Inflammatory macrophage treated with lipopolysaccharide for 1 hour (primary cell): ENCODE measurements at regions not wholly inside any gene's neighbourhood (a gene's known extent, or its start where the extent isn't known, plus 50 kb on each side); places are given as distances from the start of the nearest gene placed in this dataset.
"Not testable (repeated sequence)": the region's sequence is repeated elsewhere in the genome, so short reads cannot be mapped to it uniquely, and the experiment has no call there.

ENCODE experiments used
- DNase-seq, 2 donors: peaks; one replicate each; pipeline ENCODE4 v3.0.0-alpha.2; 2020 to 2022

DNA sequence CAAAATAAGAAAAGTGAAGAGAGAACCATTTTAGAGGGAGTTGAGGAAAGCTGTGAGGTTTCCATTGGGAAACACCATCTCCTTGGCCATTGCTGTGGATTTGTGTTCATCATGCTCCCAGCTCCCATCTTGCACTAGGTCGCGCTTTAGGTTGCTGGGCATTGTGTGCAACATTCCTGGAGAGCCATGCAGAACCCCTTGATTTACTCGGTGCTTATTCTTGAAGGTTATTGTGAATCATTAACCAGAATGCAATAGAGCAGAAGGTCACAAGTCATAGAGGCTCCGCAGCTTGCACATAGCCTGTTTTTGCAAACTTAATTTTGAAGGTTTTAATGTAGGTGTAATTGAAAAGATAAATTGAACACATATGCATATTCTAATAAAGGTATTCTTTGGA, 239.2 kb upstream of the IL12A start:
- no peak for DNase-seq

DNA sequence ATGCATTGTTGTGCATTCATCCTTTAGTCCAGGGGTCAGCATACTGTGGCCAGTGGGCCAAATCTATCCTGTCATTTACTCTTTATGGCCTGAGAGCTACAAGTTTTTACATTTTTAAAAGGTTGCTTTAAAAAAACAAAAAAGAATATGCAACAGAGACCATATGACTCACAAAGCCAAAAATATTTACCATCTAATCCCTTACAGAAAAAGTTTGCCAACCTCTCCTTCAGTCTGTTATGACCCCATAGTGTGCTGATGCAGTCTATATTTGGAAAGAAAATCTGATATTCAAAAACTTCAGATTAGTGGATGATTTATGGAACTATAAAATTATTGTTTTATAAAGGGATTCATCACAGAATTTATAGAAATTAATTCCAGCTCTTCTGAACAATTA, 237.5 kb upstream of the IL12A start:
- DNase-seq = no peak

DNA sequence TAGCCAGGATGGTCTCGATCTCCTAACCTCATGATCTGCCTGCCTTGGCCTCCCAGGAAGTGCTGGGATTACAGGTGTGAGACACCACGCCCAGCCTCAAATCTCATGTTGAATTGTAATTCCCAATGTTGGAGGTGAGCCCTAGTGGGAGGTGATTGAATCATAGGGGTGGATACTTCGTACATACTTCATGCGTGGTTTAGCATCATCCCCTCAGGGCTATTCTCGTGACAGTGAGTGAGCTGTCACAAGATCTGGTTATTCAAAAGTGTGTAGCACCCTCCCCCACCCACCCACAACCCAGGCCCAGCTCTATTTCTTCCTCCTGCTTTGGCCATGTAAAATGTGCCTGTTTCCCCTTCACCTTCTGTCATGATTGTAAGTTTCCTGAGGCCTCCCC, 236.9 kb upstream of the IL12A start:
- no peak for DNase-seq

DNA sequence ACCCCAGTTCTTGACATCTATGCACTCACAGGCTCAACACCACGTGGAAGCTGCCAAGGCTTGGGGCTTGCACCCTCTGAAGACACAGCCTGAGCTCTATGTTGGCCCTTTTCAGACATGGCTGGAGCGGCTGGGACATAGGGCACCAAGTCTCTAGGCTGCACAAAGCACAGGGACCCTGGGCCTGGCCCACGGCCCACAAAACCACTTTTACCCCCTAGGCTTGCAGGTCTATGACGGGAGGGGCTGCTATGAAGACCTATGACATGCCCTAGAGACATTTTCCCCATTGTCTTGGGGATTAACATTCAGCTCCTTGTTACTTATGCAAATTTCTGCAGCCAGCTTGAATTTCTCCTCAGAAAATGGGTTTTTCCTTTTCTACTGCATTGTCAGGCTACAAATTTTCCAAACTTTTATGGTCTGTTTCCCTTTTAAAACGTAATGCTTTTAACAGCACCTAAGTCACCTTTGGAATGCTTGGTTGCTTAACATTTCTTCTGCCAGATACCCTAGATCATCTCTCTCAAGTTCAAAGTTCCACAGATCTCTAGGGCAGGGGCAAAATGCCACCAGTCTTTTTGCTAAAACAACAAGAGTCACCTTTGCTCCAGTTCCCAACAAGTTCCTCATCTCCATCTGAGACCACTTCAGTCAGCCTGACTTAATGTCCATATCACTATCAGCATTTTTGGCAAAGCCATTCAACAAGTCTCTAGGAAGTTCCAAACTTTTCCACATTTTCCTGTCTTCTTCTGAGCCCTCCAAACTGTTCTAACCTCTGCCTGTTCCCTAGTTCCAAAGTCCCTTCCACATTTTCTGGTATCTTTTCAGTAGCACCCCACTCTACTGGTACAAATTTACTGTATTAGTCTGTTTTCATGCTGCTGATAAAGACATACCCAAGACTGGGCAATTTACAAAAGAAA, 232.1 kb upstream of the IL12A start:
- DNase-seq = not testable (repeated sequence)

DNA sequence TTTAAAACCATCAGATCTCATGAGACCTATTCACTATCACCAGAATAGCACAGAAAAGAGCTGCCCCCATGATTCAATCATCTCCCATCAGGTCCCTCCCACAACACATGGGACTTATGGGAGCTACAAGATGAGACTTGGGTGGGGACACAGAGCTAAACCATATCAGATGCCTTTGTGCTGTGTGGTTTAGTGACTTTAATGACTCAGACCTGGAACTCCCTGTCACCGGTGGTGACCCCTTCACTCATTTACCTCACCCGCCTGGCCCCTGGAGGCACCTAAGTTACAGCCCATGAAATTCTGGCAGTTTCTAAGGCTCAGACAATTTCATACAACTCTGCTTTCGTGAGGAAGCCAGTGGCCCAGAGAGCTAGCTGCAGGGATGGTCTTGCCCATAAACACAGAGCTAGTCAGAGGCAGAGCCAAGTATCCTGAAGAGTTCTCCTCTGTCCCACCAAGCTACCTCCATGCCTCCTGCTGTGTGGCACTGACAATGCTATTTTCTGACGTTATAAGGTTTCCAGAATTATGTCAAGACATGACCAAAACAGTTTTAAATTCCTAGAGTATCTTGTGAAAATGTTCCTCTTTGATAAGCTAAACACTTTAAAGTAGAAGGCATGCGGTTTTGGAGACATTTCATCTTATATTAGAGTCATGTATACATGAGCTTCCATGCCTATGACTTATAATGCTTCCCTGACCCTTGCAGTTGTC, 231.1 kb upstream of the IL12A start:
- no peak for DNase-seq

DNA sequence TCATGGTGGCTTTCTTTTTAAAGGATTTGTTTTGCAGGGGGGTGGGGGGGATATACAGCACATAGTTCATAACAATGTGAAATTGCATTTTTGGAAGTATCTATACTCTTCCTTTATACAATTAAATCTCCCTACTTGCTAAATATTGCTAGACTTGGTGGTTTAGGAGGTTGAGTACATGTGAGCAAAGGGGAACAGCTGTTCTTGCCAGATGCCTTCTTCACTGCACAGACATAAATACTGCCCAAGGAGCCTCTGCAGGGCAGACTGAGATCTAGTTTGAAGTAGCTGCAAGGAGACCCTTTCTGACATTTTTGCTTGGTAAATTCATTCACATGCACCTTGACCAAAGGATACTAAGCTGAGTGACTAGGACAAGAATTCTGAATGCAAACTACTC, 228.6 kb upstream of the IL12A start:
- DNase-seq = no peak

DNA sequence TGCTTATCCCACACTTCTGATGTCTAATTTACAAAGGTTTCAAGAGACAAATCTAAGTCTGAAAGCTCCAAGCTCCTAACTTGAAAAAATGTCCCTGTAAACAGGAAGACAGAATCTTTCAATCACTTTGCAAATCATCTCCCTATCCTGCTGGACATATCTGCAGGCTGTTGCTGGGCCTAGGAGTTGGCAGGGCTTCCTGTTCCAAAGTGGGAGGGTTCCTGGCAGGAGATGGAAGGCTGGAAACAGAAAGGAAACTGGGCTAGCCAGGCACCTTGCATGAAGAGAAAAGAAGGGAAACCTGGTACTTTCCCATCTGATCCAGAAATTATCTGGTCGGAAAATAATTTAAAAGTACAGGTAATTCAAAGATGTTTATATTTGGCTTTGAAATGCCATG, 227.3 kb upstream of the IL12A start:
- no peak for DNase-seq

DNA sequence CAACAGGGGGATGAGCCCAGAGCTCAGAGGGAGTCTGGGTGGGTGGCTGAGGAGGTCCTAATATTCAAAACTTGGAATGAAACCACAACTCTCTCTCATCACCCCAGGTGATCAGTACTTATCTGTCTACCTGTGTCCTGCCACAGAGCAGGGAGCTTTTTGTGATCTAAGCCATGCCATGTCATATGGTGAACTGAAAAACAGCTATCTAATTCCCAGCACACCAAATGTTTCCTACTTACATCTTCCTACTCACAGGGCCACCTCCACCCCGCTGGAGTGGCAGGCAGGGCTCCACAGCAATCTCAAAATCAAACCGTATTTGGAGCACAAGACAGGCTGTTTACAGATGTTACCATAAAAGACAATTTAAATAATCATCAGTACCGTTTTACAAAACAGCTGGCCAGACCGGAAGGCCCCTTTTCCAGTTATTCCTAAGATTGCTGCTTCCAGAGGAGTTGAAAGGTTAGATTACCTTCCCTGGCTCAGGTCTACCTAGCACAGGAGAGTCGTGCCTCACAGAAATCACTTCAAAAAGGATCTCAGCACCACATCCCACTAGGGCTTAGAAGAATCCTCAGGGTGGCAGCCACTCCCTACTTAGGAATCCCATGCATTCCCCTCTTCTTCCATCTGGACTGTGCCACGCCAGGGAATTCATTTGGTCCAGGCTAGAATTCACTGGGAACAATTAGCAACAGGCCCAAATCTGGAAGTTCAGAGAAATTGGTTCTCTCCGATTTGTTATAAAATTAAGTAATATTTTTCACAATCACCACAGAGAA, 226.6 kb upstream of the IL12A start:
- DNase-seq = no peak

DNA sequence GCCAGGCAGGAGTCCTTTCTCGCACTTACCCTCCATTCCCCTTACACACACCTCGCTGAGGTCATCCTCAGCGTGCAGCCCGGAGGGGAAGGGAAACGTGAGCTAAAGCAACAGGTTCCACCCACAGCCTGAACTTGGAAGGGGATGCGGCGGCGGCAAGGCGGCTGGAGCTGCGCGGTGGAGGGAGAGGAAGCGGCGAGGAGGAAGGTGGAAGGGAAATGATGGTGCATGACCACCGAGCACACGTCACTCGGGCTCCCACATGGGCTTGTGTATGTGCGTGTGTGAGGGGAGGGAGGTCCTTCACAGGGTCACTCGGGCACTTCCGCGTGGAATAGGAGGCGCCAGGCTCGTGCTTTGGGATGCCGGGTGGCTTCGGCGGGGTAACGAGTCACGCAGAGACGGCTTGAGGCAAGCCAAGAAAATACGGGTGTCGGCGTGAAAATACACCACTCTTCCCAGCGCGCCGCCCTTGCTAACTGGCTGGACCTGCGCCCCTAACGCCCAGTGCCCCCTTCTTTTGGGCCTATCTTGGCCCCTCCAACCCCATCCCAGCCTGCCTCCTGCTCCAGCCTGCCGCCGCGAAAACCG, 225.5 kb upstream of the IL12A start:
- peak; percentile 47 to 49 for DNase-seq

DNA sequence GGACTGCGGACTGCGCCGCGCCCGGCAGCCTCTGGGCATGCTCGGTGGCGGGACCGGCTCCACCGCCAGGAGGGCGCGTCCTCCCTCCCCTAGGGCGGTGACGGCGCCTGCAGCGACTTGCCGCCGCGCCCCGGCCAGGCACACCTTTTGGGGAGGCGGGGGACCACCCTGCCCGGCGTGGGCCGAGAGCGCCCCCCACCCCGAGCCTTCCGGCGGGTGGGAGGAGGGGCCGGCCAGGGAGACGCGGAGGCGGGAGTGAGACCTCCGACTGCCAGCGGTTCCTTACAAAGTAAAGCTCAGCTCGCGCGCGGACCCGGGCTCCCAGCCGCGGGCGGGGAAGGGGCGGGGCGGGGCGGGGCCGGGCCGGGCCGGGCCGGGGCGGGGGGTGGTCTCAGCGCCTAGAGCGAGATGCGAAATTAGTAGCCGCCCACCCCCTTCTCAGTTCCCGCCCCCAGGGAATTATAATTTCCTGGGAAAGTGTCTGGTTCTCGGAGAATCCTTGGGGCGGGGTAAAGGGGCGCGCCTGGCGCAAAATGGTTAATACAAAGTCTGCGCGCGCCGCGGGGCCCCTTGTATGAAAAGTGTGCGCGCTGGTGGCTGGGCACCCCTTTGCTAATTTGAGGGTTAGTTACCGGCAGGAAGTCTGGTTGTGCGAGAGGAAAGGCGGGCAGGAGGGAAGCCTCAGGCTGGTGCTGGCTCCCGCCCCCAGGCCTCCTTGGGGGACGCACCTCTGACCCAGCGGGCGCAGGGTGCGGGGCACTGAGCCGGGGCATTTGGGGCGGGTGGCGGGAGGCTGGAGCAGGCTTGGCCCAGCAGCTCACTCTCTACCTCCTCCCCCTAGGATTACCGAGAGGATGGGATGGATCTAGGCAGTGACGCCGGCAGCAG, 224.8 kb upstream of the IL12A start:
- DNase-seq = peak; percentile 22 to 26

DNA sequence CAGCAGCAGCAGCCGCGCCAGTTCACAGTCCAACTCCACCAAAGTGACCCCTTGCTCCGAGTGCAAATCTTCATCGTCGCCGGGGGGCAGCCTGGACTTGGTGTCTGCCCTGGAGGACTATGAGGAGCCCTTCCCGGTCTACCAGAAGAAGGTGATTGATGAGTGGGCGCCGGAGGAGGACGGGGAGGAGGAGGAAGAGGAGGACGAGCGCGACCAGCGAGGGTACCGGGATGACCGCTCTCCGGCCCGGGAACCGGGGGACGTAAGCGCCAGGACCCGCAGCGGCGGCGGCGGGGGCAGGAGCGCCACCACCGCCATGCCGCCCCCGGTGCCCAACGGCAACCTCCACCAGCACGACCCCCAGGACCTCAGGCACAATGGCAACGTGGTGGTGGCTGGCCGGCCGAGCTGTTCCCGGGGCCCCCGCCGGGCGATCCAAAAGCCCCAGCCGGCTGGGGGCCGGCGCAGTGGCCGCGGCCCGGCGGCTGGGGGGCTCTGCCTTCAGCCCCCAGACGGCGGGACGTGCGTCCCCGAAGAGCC, 224.1 kb upstream of the IL12A start:
- no peak for DNase-seq

DNA sequence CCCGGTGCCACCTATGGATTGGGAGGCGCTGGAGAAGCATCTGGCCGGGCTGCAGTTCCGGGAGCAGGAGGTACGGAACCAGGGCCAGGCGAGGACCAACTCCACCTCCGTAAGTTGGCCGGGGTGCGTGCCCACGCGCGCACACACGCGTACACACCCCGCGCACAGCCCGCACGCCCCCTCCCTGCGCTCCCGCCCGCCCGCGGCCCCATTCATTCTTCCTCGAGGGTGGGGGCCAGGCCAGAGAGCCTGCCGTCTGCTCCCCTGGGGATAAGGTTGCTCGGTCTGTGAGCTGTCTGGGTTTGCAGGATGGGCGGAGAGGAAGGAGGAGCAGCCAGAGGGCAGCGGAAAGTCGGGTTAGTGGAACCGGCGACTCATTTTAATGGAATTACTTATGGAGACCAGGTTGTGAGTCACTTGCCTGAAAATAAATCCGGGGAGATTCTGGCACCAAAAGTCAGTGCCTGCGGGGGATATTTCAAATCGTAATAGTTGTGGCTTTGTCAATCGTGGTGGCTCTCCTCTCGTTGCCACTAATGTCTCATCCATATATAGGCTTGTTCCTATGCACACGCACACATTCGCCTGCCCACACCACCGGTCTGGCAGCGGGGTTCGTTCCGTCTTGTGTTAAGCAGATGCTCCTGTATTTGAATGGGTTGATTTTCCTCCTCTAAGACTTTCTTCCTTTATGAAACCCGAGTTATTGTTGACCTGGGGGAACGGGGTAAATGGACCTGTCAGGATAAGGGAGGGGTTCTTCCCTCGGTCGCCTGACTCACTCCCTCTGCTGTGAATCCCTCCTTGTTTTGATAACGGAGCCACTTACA, 223.4 kb upstream of the IL12A start:
- DNase-seq = peak; percentile 15 to 21

DNA sequence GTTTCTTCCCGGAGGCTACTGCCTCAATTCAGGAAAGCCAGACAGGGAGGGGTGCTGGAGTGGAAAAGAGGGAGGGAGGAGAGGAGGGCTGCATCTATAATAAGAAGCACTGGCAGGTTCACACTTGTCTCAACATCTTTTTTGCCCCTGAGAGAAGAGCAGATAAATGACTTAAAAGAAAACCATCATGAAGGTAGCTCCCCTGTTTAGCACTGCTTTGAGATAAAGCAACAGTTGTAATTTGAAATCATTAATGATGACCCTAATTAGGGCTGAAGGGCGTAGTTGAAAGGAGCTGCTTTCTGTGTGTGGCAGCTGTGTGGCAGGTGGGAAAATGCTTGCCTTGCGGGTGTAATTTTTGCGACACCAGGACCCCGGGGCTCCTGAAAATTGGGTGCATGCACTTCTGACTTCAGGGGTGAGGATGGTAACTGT, 222.8 kb upstream of the IL12A start:
- no peak for DNase-seq

DNA sequence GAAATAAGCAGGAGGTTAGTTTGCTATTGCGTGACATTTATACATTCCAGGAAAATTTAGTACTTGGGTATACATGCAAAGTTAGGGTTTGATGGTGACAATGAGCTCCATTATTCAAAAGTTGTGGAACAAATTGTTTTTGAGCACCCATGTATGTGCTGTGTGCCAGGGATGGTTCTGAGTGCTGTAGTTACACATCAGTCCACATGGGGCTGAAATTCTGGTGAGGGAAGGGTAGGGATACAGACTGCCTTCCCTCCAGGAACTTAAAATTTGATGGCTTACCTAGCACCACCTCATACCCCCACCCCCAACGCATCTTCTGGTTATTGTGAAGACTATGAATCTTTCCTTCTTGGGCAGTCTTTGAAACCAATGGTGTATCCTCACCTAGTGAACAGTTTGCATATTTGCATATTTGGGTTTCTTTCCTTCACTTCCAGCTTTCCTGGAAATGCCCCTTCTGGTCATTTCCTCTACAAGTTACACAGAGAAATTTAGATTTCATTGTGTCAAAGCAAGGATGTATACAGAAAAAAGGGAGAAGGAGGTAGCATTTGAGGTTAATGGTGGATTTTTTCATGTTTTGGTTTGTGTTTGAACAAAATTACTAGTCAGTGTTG, 222.0 kb upstream of the IL12A start:
- DNase-seq = peak in 1 of 2 donors; percentile 16

DNA sequence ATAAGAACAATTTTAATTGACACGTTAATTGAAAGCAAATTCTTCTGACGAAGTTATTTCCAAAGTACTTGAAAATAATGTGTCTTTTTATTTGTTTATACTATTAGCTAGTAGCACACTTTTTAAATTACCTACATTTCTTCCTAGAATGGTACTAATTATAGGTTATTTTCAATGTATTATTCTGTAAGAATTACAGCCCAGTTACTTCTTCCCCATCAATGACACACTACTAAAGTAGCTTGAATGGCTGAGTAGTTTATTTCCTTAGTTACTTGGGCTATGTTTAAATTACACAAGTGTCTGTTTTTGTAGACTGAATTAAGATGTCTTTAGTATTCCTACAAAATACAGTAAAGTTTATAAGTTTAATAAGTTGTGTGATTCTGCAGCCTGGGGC, 217.6 kb upstream of the IL12A start:
- no peak for DNase-seq

DNA sequence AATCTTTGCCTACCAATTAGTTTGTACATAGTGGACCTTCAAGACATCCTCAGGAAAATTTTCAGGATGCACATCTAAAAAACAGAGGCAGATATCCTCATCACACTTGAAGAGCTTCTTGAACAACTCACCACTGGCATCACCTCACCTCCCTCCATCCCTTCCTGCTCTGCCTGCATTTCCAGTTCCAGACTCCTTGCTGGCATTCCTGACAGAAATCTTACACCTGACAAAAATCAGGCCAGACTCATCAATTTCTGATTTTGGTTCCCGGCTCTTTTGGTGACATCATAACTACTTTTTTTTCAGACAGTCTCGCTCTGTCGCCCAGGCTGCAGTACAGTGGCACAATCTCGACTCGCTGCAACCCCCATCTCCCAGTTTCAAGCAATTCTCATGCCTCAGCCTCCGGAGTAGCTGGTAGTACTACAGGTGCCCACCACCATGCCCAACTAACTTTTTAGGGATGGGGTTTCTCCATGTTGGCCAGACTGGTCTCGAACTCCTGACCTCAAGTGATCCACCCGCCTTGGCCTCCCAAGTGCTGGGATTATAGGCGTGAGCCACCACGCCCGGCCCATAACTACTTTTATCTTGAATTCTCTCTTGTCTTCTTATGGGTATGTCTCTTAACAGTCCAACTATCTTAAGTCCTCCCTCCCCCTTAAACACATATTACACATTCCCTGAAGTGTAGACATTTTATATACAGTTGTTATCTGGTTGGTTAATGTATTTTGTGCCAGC, 216.6 kb upstream of the IL12A start:
- no peak for DNase-seq

DNA sequence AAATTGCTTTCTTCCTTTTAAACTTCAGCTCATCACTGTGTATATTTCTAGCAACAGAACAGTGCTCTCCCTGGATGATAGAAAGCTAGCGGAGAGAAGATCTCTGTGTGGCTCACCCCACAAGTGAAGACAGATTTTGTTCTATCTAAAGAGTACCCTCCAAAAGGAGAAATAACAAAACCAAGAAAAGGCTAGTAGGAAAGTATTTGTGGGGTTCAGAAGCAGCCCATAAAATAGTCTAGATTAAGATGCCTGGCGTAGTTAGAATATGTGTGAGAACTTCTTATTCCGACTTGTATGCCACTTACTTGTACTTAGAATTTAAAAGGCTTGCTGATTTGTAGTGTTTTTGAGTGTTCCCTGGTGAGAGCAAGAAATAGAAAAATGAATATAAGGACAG, 214.9 kb upstream of the IL12A start:
- no peak for DNase-seq

DNA sequence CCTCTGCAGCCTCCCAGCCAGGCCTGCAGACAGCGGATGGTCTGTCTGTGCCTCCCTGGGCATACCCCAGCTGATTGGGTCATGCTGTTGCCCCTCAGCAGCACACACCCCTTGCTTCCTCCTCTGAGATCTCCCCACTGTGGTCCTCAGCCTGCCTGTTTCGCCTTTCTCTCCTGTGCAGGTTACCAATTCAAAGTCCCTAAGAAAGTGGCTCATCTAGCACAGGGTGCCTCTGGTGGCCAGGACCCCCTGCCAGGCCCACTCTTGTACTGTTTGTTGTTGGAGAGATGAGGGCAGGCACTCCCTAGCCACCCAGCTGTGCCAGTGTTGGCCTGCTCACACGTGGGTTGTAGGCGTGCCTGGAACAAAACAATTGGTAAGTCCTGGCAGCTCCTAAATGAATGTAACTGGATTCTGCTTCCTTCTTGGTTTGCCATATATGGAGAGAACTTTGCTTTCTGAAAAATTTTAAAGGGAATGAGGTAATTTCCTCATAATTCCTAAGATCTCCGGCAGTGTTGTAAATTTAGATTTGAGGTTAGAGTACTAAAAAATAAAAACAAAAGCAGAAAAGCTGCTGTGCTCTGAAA, 213.2 kb upstream of the IL12A start:
- peak; percentile 9 to 37 for DNase-seq

DNA sequence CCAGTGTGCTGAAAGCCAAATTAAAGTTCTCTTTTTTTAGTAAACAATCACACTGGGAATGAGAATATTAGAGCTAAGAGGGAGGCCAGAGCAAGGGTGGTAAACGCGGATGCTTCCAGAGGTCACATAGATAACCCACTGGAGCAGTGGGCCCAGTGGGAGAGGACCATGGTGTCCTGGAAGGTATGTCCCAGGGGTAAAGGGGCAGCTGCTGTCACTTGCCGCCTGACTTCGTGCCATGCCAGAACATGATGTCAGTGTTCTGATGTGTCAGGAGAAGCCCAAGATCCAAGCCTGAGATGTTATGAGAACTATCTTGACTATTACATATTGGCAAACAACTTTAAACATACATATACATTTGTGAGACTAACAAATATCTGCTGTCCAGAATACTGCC, 211.9 kb upstream of the IL12A start:
- no peak for DNase-seq
